AG04450 (cell line): ENCODE measurements at regions not wholly inside any gene's neighbourhood (a gene's known extent, or its start where the extent isn't known, plus 50 kb on each side); places are given as distances from the start of the nearest gene placed in this dataset.
"Not testable (repeated sequence)": the region's sequence is repeated elsewhere in the genome, so short reads cannot be mapped to it uniquely, and the experiment has no call there.

ENCODE experiments used
- CTCF ChIA-PET: fragments of 300-600, 350-600 bp; formaldehyde crosslinking; extraction: SDS; loops from one replicate; lab custom pipeline; 2022; ENCODE audit warnings: antibody characterized with exemption, inconsistent platforms; lab: Charles Lee
- POLR2A ChIA-PET: fragments of 350-600 bp; formaldehyde crosslinking; extraction: SDS; loops from one replicate; lab custom pipeline; 2021; ENCODE audit warnings: antibody characterized with exemption, inconsistent platforms; lab: Yijun Ruan, JAX
- DNase-seq: peaks from one replicate; pipeline ENCODE4 v3.0.0-alpha.2; 2011; ENCODE audit warnings: low read depth, low spot score
- H3K27ac ChIP-seq: one replicate; pipeline ENCODE4 v1.5.1; 2012; ENCODE audit warnings: low read depth, low read length, control low read depth
- H3K27me3 ChIP-seq: one replicate; pipeline ENCODE4 v1.6.0; 2012; ENCODE audit warnings: low read length; ENCODE audit not compliant: control insufficient read depth, insufficient read depth
- H3K4me3 ChIP-seq: 2 replicates; pipeline ENCODE4 v1.5.1; 2011; ENCODE audit warnings: mild to moderate bottlenecking, low read depth, low read length, control low read depth
- H3K9me3 ChIP-seq: 2 replicates; pipeline ENCODE4 v1.5.1; 2012; ENCODE audit warnings: low read length; ENCODE audit not compliant: control insufficient read depth, insufficient read depth
- CTCF ChIP-seq: IDR thresholded peaks from 2 replicates; pipeline ENCODE4 v1.5.1; 2011; ENCODE audit warnings: low read depth, low read length, control low read depth, inconsistent platforms

- H3K4me3 ChIP-seq, CTCF ChIA-PET, H3K27me3 ChIP-seq, H3K9me3 ChIP-seq, H3K27ac ChIP-seq, DNase-seq, POLR2A ChIA-PET: not testable (repeated sequence)
These were observed 54.5 kb upstream of the UNC13C start for GRCh38 chr15:53923741-53924140.

GRCh38 chr15:53918180-53919079, 59.8 kb upstream of the UNC13C start:
- no peak for DNase-seq
- CTCF ChIA-PET: no interaction called here

GRCh38 chr15:53917109-53917508, 61.1 kb upstream of the UNC13C start:
- no peaks in the 10 kb centered on the region for H3K27me3 ChIP-seq
- ChIA-PET CTCF (no interaction called here), POLR2A (no interaction called here)
- H3K27ac ChIP-seq: no peak overlapping the region
- TF ChIP-seq CTCF: no peak
- DNase-seq: no peak
- no peak overlapping the region for H3K4me3 ChIP-seq
- peaks cover 6% of the 10 kb centered on the region for H3K9me3 ChIP-seq

More at GRCh38 chr15:53918180-53919079, 59.8 kb upstream of the UNC13C start:
- POLR2A ChIA-PET: no interaction called here
- no peak overlapping the region for H3K27ac ChIP-seq
- TF ChIP-seq CTCF: no peak
- no peak overlapping the region for H3K4me3 ChIP-seq
- H3K9me3 ChIP-seq: peaks cover 6% of the 10 kb centered on the region
- no peaks in the 10 kb centered on the region for H3K27me3 ChIP-seq

GRCh38 chr15:53911431-53911830, 66.8 kb upstream of the UNC13C start:
- no peak for DNase-seq
- no peaks in the 10 kb centered on the region for H3K27me3 ChIP-seq
- CTCF ChIA-PET: no interaction called here

GRCh38 chr15:53910852-53911251, 67.4 kb upstream of the UNC13C start:
- no peak overlapping the region for H3K4me3 ChIP-seq
- POLR2A ChIA-PET: no interaction called here

More at GRCh38 chr15:53911431-53911830, 66.8 kb upstream of the UNC13C start:
- H3K9me3 ChIP-seq: peaks cover 18% of the 10 kb centered on the region
- no peak overlapping the region for H3K4me3 ChIP-seq
- TF ChIP-seq CTCF: no peak
- H3K27ac ChIP-seq: no peak overlapping the region
- POLR2A ChIA-PET: no interaction called here

More at GRCh38 chr15:53910852-53911251, 67.4 kb upstream of the UNC13C start:
- Histone ChIP-seq H3K27me3 (no peaks in the 10 kb centered on the region), H3K27ac (no peak overlapping the region), H3K9me3 (peaks cover 18% of the 10 kb centered on the region)
- no peak for DNase-seq
- TF ChIP-seq CTCF: no peak
- CTCF ChIA-PET: no interaction called here
